HG02642 (cell line): ENCODE measurements at regions not wholly inside any gene's neighbourhood (a gene's known extent, or its start where the extent isn't known, plus 50 kb on each side); places are given as distances from the start of the nearest gene placed in this dataset.

Experiments
- ATAC-seq: cut with Tn5 transposase; IDR thresholded peaks from one replicate; pipeline ENCODE4 v1.9.1; 2021; ENCODE audit warnings: mild to moderate bottlenecking; ENCODE audit not compliant: unreplicated experiment, poor library complexity

DNA sequence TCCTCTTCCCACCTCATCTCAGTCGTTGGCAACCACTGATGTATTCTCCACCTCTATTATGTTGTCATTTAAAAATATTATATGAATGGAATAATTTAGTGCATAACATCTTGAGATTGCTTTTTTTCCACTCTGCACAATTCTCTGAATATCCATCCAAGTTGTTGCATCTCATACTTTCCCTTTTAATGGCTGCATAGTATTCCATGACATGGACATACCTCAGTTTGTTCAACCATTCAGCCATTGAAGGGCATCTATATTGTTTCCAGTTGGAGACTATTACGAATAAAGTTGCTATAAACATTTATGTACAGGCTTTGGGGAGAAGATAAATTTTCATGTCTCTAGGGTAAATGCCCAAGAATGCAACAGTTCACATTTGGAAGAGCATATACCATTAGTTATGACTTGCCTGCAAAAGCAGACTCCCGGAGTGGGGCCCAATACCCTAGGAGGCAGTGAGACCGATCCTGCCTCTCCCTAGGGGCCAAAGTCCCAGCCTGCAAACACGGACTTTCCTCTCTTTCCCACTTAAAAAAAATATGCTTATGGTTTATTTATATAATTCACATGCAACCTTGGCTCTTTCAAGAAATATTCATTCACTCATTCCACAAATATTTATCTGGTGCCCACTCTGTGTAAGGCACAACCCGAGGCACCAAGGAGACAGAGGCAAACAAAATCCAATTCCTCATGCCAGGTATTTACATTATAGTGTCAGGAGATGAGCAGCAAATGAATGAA lies 227.0 kb upstream of the PMEPA1 start:
- ATAC-seq = no peak

DNA sequence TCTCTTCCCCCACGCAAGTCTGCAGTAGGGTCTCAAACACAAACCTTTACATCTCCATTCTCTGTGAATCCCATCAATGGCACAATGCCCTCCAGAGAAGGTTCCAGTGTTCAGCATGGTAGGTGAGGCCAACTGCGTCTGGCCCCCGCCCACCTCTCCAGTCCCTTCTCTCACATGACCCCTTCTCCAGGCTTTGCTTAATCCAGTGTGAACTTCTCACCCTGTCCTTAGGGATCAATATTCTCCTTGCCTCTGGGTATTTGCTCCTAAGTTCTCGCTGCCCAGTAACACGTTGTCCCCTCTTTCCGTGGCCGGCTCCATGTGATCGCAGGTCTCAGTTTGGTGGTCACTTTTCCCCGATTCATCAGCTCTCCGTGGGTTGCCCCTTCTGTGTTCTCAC lies 225.1 kb upstream of the PMEPA1 start:
- ATAC-seq = no peak

DNA sequence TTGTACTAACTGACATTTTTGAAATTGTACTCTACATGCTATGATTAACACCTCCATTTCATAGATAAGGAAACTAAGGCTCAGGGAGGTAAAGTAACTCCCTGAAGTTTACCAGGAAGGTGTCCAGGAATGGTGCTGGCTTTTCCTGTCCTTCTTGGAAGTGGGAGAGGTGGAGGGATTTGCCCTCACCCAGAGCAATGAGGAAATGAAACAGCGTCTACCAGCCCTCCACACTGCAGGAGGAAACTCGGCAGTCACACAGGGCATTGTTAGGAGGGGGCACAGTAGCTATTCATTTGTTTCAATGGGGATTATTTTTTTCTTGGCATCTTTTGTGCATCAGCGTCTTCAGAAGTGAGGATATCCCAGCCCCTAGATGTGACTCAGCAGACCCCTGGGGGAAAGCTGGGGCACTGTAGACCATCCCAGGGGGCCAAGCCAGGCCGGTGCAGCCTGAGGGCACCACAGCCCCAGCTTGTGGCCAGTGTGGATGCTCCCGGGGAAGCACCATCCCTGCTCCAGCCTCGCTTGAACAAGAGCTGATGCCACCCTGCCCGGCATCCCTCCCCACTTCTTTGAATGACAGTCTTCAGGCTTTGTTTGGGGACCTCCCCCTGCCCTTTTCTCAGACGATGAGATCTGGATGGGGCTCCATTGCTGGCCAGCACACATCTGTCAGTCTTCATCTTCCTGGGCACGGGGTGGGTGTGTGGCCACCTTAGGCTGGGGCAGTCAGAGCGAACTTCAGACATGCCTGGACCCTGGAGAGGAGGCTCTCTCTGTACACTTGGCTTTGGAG lies 224.4 kb upstream of the PMEPA1 start:
- ATAC-seq = no peak

DNA sequence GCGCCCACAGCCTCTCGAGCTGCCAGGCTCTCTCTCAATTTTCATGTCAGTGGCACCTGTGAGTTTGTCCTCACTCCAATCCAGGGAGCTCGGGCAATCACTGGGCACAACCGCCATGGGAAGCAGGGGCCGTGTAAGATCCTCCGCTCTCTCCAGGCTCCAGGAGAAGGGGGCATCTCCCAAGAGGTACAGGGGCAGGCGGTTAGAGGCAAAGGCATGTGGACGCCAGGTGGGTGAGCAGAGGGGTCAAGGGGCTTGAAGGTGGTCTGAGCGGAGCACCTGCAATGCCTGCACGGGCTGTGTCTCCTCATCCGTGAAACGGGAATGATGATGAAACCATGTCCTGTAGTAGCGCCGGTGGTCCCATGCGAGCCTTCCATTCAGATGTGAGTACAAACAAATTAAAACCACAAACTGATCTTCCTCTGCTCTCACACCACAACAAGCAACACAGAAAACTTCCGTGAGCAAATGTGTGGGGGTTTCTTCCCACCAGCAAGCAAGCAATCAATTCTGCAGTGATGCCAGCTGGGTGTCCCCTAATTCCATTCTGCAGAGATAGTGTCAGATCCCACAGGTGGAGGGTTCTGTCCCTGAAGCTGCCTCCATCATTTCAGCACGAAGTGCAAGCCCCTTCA lies 222.5 kb upstream of the PMEPA1 start:
- no peak for ATAC-seq

DNA sequence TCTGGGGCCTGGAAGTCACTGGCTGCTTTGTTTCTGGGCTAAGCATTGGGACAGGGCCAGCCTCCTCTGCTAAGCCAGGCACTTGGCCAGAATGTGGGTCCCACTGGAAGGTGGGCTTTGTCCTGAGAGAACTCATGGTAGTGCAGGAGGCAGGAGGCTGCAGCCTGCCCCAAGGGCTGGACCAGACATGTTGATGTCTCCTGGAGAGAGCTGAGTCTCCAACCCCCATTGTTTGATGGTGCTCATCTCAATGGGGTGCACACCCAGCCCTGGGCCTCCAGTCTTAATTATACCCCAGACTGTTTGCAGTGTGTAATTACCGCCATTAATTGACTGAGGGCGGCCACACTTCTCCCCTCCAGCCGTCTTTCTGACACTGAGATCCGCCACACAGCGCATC lies 220.5 kb upstream of the PMEPA1 start:
- ATAC-seq = no peak

DNA sequence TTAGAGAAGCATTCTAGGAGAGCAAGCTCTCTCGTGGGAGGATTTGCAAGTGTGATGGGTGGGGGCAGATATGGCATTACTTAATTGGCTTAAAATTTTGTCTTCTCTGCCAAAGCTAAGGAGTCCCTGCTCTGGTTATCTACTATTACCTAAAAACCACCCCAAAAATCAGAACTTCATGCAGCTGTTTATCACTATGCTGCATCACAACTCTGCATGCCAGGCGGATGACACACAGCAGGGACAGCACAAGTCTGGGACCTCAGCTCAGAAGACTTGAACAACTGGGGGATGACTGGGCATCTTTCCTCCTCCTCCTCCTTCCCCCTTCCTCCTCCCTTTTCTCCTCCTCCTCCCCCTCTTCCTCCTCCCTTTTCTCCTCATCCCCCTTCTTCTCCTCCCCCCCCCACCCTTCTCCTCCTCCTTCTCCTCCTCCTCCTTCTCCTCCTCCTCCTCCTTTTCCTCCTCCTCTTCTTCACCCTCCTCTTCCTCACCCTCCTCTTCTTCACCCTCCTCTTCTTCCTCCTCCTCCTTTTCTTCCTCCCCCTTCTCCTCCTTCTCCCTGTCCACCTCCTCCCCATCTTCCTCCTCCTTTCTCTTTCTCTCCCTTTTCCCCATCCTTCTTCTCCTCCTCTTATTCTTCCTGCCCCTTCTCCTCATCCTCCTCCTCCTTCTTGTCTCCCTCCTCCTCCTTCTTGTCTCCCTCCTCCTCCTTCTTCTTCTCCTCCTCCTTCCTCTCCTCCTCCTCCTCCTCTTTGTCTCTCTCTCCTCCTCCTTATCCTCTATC lies 218.6 kb upstream of the PMEPA1 start:
- ATAC-seq = no peak

DNA sequence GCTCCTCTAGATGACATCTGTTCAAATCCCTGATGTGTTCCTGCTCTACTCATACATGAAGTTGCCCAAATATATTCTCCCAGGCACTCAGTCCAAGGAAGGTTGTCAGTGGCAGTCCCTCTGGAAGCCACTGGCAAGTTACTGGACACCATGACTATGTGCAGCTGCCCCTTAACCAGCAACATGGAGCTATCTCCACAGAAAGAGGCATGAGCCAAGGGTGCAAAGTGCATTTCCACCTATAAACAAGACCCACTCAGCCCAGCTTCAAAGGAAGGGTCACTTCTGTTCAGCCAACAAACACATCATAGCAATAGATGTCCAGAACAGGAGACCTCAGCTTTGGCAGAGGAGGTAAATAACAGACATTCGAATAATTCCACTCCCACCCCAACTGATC lies 217.6 kb upstream of the PMEPA1 start:
- no peak for ATAC-seq

DNA sequence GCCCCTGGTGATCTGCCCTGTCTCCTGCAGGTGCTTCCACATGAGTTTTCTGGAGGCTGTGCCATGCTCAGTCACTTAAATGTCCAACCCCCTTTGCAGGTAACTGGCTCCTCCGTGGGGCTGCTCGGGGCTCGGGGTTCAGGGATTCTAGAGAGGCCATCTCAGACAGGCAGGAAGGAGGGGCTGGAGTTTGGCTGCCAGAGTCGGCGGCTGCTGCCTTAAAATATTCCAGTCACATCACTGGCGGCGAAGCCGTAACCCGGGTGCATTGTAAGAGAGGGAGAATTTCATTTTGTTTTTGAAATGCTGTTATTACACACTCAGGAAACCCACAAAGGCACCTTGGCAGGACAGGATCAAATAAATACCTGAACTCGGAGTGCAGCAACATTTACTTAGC lies 212.9 kb upstream of the PMEPA1 start:
- ATAC-seq = no peak

DNA sequence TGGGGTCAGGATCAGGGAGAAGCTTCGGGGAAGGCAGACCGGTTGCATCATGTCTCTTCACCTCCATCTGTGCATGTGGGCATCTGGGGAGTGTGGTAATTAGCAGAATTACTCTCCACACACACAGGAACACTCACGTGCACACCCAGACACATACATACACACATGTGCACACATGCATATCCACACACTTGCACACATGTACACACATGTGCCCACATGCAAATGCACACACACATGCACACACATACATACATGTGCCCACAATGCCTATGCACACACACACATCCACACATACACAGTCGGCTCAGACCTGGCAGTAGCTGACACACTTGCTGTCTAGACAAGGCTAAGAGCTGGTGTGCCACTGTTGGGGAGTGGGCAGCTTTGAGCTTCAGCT lies 212.3 kb upstream of the PMEPA1 start:
- ATAC-seq = no peak

DNA sequence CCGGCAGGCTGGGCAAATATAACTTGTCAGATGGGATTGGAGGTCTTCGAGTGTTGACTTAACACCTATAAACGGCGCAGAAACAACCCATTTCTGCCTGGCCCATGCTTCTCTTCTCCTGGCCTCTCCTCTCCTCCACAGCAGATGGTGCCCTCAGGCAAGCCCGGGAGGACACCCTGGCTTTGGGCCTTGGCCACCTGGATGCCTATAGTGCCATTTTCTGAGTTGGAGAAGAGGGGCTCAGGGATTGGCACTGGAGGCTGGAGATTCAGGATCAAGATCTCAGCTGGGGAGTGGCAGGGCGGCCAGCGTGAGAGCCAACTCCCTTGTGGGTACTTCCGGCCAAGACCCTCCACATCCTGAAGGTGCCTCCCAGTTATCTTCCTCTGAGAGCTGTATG lies 211.9 kb upstream of the PMEPA1 start:
- ATAC-seq = no peak

DNA sequence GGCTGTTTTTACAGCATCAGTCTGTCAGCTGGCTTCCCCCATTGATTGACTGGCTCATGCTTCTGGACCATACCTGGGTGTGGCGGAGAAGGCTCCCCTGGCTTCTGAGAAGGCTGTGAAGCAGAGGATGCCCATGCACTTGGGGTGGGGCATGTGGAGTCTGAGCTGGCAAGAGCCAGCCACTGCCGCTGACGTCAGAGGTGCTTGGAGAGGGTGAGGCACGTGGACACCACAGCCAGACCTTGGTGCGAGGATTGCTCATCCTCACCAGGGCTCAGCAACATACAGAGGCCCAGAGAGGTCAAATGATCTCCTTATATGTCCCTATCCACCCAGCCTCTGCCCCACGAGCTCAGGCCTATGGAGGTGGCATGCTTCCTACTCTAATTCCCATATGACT lies 211.2 kb upstream of the PMEPA1 start:
- ATAC-seq = no peak

DNA sequence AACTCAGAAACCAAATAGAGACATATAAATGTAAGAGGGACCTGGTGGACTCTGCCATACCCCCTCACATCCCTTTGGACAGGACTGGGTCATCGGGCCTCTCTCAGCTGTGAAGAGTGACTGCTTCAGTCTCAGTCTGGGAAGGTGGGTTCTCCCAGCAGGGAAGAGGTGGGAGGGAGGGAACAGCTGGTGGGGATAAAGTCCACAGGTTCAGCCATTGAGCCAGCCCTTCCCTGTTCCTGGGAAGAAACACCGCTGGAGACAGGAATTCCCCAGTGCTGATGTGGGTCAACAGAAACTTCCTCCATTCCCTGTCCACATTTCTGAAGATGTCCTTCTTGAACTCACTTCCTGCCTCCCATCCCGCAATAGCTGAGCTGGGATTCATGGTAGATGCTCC lies 209.2 kb upstream of the PMEPA1 start:
- no peak for ATAC-seq

DNA sequence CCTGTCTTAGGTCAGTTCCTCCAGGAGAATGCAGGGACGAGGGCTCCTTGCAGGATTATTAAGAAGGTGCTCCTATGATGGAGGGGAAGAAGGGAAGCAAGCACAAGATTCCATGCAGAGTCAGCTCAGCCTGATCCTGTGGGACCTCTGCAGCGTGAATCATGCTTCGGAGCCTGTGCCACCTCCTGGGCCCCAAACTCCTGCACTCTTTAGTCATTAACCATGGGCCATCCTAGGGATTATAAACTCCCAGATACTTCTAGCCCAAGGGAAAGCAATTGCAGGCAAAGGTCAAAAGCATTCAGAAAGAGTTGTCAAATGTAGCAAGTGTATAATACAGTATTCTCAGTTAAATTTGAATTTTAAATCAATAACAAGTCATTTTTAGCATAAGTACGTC lies 208.7 kb upstream of the PMEPA1 start:
- no peak for ATAC-seq

DNA sequence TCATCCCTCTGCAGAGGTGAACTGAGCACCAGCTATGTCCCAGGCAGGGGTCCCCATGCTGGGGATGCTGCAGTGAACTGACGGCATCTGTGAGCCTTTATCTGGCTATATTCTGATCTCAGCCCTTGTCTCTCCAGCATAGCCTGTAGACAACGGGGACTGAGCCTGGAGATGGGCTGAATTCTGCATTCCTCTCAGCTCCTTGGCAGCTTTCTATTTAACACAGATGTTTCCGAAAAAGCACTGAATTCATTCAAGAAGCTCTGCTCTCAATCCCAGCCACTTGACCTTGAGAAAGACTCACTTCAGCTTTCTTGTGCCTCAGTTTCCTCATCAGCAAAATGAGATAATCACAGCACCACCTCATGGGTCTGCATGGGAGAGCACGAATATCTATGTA lies 204.4 kb upstream of the PMEPA1 start:
- no peak for ATAC-seq

DNA sequence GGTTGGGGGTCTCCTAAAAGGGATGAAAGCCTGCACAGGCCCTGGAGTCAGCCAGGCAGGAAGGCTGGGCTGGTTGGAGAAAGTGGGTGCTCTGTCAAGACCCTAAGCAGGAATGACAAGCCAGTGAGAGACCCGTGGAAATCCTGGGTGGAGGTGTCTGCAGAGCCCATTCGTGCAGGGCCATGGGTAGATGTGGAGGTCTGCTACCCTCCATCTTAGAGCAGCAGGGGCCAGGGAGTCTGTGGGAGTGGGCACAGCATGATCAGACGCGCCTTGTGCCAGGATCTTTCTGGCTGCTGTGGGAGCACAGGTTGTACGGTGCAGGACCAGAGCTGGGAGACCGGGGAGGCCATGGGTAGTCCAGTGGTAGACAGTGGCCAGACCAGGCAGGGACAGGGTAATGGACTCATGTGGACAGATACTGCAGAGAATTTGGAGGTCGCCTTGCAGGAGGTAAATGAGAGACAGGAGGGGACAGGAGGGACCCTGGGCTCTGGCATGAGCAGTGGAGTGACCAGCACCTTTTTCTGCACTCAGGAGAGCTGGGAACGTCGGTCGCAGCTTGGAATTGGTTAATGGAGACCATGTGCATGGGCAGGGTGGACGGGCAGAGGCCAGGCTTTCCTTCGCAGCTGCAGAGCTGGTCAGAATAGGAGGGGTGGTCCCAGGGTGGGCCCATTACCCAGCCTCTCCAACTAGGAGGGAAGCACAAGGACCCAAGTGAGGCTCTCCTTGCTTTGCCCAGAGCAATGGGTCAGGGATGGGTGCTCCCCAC lies 203.5 kb upstream of the PMEPA1 start:
- ATAC-seq = no peak

DNA sequence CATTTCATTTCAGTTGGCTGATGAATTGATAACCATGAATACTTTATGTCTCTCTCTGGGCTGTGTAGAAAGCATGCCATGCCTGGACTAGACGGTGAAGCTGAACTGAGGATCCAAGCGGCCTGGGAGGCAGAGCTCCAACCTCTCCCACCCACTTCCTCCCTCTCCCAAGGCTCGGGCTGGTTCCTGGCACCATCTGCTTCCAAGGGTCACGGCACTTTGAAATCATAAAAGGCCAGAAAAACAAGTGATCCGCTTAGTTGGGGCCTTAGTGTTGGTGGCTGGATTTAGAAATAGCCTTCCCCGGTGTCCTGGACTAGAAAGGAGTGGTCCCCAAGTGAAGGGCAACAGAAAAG lies 202.4 kb upstream of the PMEPA1 start:
- no peak for ATAC-seq

DNA sequence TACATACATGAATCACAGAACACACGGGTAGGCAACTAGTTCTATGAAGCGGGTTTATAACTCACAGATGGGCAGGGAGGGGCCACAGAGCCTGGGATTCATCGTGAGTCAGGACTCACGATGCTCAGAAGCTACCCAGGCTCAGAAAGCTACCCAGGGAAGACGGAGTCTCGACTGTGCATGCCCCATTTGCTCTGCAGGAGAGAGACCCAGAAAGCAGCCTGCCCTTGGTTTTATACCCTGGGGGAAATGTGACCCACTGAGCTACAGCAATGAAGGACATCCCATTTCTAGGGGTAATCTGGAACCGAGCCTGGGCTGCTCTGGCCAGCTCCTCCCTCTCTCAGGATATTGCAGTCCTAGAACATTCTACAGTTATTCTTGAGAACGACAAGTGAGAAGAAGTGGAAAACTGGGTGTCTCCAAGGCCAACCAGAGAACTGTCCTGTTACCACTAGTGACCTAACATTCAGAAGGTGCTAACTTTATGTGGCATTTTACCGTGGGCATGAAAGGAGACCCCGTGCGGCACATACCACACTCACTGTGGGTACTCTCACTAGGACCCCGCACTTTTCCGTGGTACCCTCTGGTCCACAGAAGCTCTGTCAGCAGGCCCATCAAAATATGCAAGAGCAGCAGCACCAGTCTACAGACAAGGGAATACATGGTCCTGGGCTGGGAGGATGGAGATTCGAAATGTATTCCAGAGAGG lies 201.9 kb upstream of the PMEPA1 start:
- ATAC-seq = no peak

DNA sequence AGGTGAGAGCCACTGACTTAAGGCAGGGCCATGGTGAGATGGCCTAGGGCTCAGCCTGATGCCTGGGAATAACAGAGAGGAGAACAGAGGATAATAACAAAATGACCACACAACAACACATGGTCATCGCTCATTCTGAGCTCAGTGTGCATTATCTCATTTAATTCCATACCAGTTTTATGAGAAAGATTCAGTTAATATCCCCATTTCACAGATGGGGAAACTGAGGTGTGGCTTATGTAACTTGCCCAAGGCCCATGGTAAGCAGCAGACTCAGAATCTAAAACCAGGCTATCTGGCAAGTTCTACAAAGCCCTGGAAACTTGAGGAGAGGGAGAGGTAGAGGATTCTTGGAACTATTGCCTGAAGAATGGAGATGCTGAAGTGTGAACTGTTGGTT lies 200.9 kb upstream of the PMEPA1 start:
- no peak for ATAC-seq

DNA sequence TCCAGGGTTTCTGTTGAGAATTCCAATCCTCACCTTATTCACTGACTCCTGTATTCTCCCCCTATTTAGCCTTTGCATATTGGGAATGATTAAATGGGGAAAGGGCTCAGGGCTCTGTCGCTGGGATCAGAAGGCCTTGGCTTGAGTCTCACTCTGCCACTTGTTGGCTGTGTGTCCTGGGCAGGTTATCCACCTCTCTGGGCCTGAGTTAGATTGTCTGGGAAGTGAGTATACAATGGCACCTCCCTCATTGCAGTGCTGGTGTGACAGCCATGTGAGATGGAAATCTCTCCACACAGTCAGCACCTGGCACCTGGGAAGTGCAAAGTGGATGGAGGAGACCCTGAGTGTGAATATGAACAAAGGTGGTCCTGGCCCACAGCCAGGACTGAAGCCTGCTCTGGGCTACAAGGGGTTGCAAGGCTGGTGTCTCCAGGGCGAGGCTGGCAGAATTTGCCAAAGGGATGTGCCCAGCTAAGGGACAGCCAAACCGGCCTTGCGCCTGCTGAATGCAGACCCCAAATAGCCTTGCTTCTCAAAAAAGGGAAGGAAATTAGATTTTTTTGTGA lies 200.0 kb upstream of the PMEPA1 start:
- no peak for ATAC-seq
